ENCODE measurements at regions not wholly inside any gene's neighbourhood (a gene's known extent, or its start where the extent isn't known, plus 50 kb on each side); places are given as distances from the start of the nearest gene placed in this dataset.

- TF ChIP-seq POLR2A (IDR thresholded peaks at IDR 0.05) (no peak), CTCF (IDR thresholded peaks at IDR 0.05 in 4 of 5, conservative IDR thresholded peaks at IDR 0.05 in 1 of 5) (no peak)
These were observed 227.4 kb upstream of the MYT1L start for GRCh38 chr2:2558476-2558875.

Measured in gastrocnemius medialis (tissue), 4 donors.